SU-DHL-6 (cell line): ENCODE measurements at regions not wholly inside any gene's neighbourhood (a gene's known extent, or its start where the extent isn't known, plus 50 kb on each side); places are given as distances from the start of the nearest gene placed in this dataset.

ENCODE experiments used
- H2AFZ ChIP-seq: fragments of 200-600 bp; sonication (generic); 2 replicates; pipeline ENCODE4 v1.6.1; 2014; ENCODE audit warnings: low read depth, mild to moderate bottlenecking, moderate library complexity, mixed read lengths, antibody characterized with exemption, low read length; ENCODE audit not compliant: severe bottlenecking
- H3F3A ChIP-seq: fragments of 200-600 bp; shearing (Covaris generic); 2 replicates; pipeline ENCODE4 v1.6.0; 2016; ENCODE audit warnings: antibody characterized with exemption, mild to moderate bottlenecking; ENCODE audit not compliant: insufficient read depth
- H3K27ac ChIP-seq: fragments of 200-600 bp; sonication (generic); 2 replicates; pipeline ENCODE4 v1.5.1; 2016; ENCODE audit warnings: low read depth, mild to moderate bottlenecking, low read length, moderate library complexity, mixed read lengths
- H3K27me3 ChIP-seq: fragments of 200-600 bp; sonication (generic), shearing (Covaris generic); 2 replicates; pipeline ENCODE4 v1.6.0; 2014; ENCODE audit warnings: mild to moderate bottlenecking, low read length
- H3K36me3 ChIP-seq: fragments of 200-600 bp; sonication (generic); 2 replicates; pipeline ENCODE4 v1.6.1; 2014; ENCODE audit warnings: mild to moderate bottlenecking, low read length, mixed read lengths
- H3K4me2 ChIP-seq: fragments of 300-600, 200-600 bp; shearing (Covaris generic), sonication (generic); 2 replicates; pipeline ENCODE4 v1.6.0; 2014; ENCODE audit warnings: low read length, low read depth, mild to moderate bottlenecking; ENCODE audit not compliant: poor library complexity, severe bottlenecking
- H3K4me3 ChIP-seq: fragments of 200-600 bp; sonication (generic); 2 replicates; pipeline ENCODE4 v1.5.1; 2014; ENCODE audit warnings: antibody characterized with exemption, low read length, mild to moderate bottlenecking, mixed read lengths; ENCODE audit not compliant: insufficient read depth, poor library complexity, severe bottlenecking
- H3K79me2 ChIP-seq: fragments of 200-600 bp; sonication (generic); 2 replicates; pipeline ENCODE4 v1.6.1; 2014; ENCODE audit warnings: mild to moderate bottlenecking, low read length, moderate library complexity; ENCODE audit not compliant: insufficient read depth
- H3K9ac ChIP-seq: fragments of 200-600 bp; sonication (generic); 2 replicates; pipeline ENCODE4 v1.7.0; 2014; ENCODE audit warnings: mild to moderate bottlenecking, low read length
- H3K9me2 ChIP-seq: fragments of 200-600 bp; sonication (generic); replicated peaks from 2 replicates; pipeline ENCODE4 v1.6.1; 2014; ENCODE audit warnings: low read length; ENCODE audit not compliant: insufficient read depth
- H3K9me3 ChIP-seq: fragments of 200-600 bp; sonication (generic); 2 replicates; pipeline ENCODE4 v1.6.1; 2014; ENCODE audit warnings: low read length, mixed read lengths; ENCODE audit not compliant: insufficient read depth
- H4K20me1 ChIP-seq: fragments of 200-600 bp; sonication (generic); 2 replicates; pipeline ENCODE4 v1.6.1; 2014; ENCODE audit warnings: low read depth, mild to moderate bottlenecking, antibody characterized with exemption, low read length, moderate library complexity, mixed read lengths
- EZH2phosphoT487 ChIP-seq: fragments of 200-600 bp; sonication (generic), shearing (Covaris generic); conservative IDR thresholded peaks from 2 replicates; pipeline ENCODE4 v1.6.1; 2018; ENCODE audit warnings: mild to moderate bottlenecking, antibody characterized with exemption, low read length, moderate library complexity, mixed read lengths
- TF ChIP-seq, protein P1 (sequence below): fragments of 200-600 bp; sonication (generic); IDR thresholded peaks from one replicate; pipeline ENCODE4 v1.5.1; 2017; ENCODE audit warnings: antibody characterized with exemption, mild to moderate bottlenecking, low read length, moderate library complexity; ENCODE audit not compliant: insufficient read depth, poor library complexity, severe bottlenecking

DNA sequence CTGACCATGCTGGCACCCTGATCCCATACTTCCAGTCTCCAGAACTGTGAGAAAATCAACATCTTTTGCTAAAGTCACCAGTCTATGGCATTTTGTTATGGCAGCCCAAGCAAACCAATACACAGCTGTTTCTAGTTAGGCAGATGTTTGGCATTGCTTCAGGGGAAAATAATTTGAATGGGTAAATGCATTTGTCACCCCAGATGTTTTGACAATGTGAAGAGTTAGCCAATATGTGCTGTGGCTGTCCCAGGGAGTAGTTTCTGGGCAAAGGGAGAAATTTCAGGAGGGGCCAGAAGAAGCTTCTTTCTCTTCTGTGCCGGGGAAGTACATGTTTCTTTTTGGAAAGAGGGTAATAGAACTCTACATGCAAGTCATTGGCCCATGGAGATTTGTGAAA, 619.0 kb downstream of the SLC4A3 start:
- no peaks in the 10 kb centered on the region for H3K36me3 ChIP-seq

GRCh38 chr2:220247588-220248350, 620.3 kb downstream of the SLC4A3 start:
- Histone ChIP-seq H3K27ac (no peak overlapping the region), H3K27me3 (no peaks in the 10 kb centered on the region), H3K4me2 (no peak overlapping the region), H3K9ac (no peak overlapping the region), H4K20me1 (no peaks in the 10 kb centered on the region), H3K9me3 (no peaks in the 10 kb centered on the region), H3F3A (no peaks in the 10 kb centered on the region), H2AFZ (no peak overlapping the region), H3K79me2 (no peaks in the 10 kb centered on the region), H3K9me2 (no peaks in the 10 kb centered on the region), H3K4me3 (no peak overlapping the region), H3K36me3 (no peaks in the 10 kb centered on the region)
- no peak for TF ChIP-seq EZH2phosphoT487
- TF ChIP-seq, protein P1, sequence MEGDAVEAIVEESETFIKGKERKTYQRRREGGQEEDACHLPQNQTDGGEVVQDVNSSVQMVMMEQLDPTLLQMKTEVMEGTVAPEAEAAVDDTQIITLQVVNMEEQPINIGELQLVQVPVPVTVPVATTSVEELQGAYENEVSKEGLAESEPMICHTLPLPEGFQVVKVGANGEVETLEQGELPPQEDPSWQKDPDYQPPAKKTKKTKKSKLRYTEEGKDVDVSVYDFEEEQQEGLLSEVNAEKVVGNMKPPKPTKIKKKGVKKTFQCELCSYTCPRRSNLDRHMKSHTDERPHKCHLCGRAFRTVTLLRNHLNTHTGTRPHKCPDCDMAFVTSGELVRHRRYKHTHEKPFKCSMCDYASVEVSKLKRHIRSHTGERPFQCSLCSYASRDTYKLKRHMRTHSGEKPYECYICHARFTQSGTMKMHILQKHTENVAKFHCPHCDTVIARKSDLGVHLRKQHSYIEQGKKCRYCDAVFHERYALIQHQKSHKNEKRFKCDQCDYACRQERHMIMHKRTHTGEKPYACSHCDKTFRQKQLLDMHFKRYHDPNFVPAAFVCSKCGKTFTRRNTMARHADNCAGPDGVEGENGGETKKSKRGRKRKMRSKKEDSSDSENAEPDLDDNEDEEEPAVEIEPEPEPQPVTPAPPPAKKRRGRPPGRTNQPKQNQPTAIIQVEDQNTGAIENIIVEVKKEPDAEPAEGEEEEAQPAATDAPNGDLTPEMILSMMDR = no peak

More for the DNA sequence above, 619.0 kb downstream of the SLC4A3 start:
- Histone ChIP-seq H3K79me2 (no peaks in the 10 kb centered on the region), H3K27me3 (no peaks in the 10 kb centered on the region), H3K9ac (no peak overlapping the region), H4K20me1 (no peaks in the 10 kb centered on the region), H3K4me3 (no peak overlapping the region), H3F3A (no peaks in the 10 kb centered on the region), H3K9me2 (no peaks in the 10 kb centered on the region), H2AFZ (no peak overlapping the region), H3K27ac (no peak overlapping the region), H3K9me3 (no peaks in the 10 kb centered on the region), H3K4me2 (no peak overlapping the region)
- TF ChIP-seq, protein P1 = no peak
- no peak for TF ChIP-seq EZH2phosphoT487

DNA sequence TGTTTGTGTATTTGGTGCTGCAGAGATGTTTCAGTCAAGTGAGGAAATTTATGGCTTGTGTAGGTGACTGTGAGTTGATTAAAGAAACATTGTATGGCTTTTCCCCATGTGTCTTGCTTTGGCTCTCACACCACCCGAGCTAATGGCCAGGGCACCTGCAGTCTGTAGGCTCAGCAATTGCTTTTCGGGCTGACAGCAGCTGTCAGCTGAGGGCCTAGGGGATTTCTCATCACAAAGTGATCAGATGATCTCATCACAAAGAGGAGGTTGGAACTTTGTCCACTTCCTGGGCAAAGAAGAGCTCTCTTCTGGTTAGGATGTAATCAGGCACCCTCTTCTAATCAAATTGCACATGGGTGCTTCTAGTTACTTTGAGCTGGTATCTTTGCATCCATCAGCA, 632.2 kb downstream of the SLC4A3 start:
- H4K20me1 ChIP-seq = no peaks in the 10 kb centered on the region
- no peak overlapping the region for H3K27ac ChIP-seq
- no peaks in the 10 kb centered on the region for H3K79me2 ChIP-seq
- H3K27me3 ChIP-seq = no peaks in the 10 kb centered on the region
- H3K9ac ChIP-seq = no peak overlapping the region
- H3K9me3 ChIP-seq = no peaks in the 10 kb centered on the region
- no peak overlapping the region for H3K4me2 ChIP-seq
- H3K9me2 ChIP-seq = no peaks in the 10 kb centered on the region
- no peaks in the 10 kb centered on the region for H3F3A ChIP-seq
- no peak for TF ChIP-seq EZH2phosphoT487
- TF ChIP-seq, protein P1 = no peak
- no peaks in the 10 kb centered on the region for H3K36me3 ChIP-seq
- H3K4me3 ChIP-seq = no peak overlapping the region
- H2AFZ ChIP-seq = no peak overlapping the region
